Kidney (tissue), 13 donors: ENCODE measurements at regions not wholly inside any gene's neighbourhood (a gene's known extent, or its start where the extent isn't known, plus 50 kb on each side); places are given as distances from the start of the nearest gene placed in this dataset.
A peak's percentile ranks its signal among the peaks of the same experiment; 100 is the strongest.

Experiments used
- DNase-seq, 5 donors: peaks; one replicate each; pipeline ENCODE4 v3.0.0-alpha.2; 2013 to 2020
- FAIRE-seq: peaks from 2 replicates; lab custom pipeline; 2012; peaks lifted over from hg19 to GRCh38; lab: Jason Lieb, UNC
- H3K27ac ChIP-seq, 2 donors: one replicate each; pipeline ENCODE4 v1.7.0; 2013; ENCODE audit warnings: low read depth in 2 of 2, low read length in 2 of 2, inconsistent platforms in 1 of 2
- H3K27me3 ChIP-seq: one replicate; pipeline ENCODE4 v1.7.1; 2013; ENCODE audit warnings: low read length, inconsistent platforms; ENCODE audit not compliant: control insufficient read depth, insufficient read depth
- H3K36me3 ChIP-seq, 3 donors: one replicate each; pipeline versions ENCODE4 v1.7.0 to v1.7.1; 2013; ENCODE audit warnings: low read length in 3 of 3, control low read depth in 1 of 3, inconsistent platforms in 1 of 3; ENCODE audit not compliant: insufficient read depth in 3 of 3, control insufficient read depth in 2 of 3
- H3K4me1 ChIP-seq, 3 donors: one replicate each; pipeline versions ENCODE4 v1.7.0 to v1.7.1; 2013; ENCODE audit warnings: low read length in 3 of 3, inconsistent platforms in 1 of 3, low read depth in 1 of 3; ENCODE audit not compliant: control insufficient read depth in 2 of 3, insufficient read depth in 2 of 3
- H3K4me3 ChIP-seq, 3 donors: one replicate each; pipeline versions ENCODE4 v1.7.0 to v1.8.1; 2013; ENCODE audit warnings: low read length in 3 of 3, control low read depth in 1 of 3, inconsistent platforms in 1 of 3
- H3K9ac ChIP-seq, 3 donors: one replicate each; pipeline versions ENCODE4 v1.7.0 to v1.7.1; 2013; ENCODE audit warnings: low read length in 3 of 3, control low read depth in 1 of 3, inconsistent platforms in 1 of 3
- H3K9me3 ChIP-seq, 3 donors: one replicate each; pipeline versions ENCODE4 v1.7.0 to v1.7.1; 2013; ENCODE audit warnings: low read length in 3 of 3, control low read depth in 1 of 3, inconsistent platforms in 1 of 3; ENCODE audit not compliant: control insufficient read depth in 2 of 3, insufficient read depth in 1 of 3
- CTCF ChIP-seq: IDR thresholded peaks from 3 replicates; pipeline ENCODE4 v1.5.1; 2012; ENCODE audit warnings: mild to moderate bottlenecking, moderate library complexity, borderline replicate concordance; ENCODE audit not compliant: insufficient read depth; ENCODE audit errors: extremely low read depth
- intact Hi-C: fragments of 100-400 bp; cut with DNase I; formaldehyde crosslinking; loops from one replicate; pipeline ENCODE4 v1.11.1; 2022
- donor health status: control.
- donor health status: control.
- donor health status: control.
- donor health status: control.
- donor health status: control.
- donor health status: DM: yes; HTN: yes; CAD: no.
- donor health status: Normal renal cell carcinoma (clear cell type).

DNA sequence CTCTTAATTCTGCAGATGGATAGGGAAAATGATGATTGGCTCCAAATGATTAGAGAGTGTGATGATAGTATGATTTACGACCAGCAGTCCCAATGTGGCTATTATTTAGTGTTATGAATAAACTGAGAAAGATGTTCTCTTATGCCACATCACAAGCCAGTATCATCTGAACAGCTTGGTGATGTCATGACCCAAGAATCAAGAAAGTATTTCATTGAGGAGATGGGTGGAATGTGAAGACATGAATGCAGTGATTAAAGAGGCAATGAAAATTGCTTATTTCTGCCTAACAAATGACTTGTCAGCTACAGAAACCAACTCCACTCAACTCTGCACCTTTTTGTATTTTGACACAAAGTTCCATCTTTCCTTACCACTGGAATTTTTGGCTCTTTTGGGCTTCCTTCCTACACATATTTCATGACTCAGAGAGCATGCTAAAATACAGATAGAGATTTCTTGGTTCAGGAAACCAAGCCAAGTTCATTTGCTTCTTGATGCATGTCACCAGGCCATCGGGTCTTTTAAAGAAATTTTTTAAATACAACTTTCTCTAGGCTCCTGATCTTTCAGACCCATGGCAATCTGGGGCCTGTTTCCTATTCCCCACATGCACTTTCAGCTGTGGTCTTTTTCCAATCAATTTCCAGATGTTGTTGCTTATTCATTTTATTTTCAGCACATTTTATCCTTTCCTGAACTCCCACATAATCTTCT, 174.2 kb downstream of the HHIP start:
- Histone ChIP-seq H3K36me3 (no peaks in the 10 kb centered on the region), H3K4me3 (no peak overlapping the region), H3K9me3 (no peaks in the 10 kb centered on the region), H3K27me3 (no peaks in the 10 kb centered on the region), H3K4me1 (no peaks in the 10 kb centered on the region), H3K9ac (no peak overlapping the region), H3K27ac (no peak overlapping the region)
- intact Hi-C loops, result no loop called here
- TF ChIP-seq CTCF, result no peak
- no peak for DNase-seq
- no peak for FAIRE-seq

DNA sequence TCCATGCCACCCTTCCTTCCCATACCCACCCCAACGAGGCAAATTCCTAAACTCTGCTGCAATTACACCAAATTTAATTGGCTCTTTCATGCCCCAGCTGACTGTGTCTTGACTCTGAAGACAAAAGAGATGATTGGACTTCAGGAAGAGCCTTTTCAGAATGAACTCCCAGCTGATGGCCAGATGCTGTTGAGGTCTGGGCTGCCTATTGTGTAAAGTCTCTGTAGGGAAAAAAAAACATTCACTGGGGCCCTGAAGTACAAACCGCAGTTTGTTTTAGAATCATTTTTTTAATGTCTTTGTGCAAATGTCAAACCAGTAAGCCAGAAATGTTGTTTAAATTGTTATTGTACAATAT, 174.8 kb downstream of the HHIP start:
- H3K4me3 ChIP-seq, result no peak overlapping the region
- H3K9me3 ChIP-seq, result no peaks in the 10 kb centered on the region
- FAIRE-seq (no peak), DNase-seq (peak in 1 of 5 donors; percentile 2)
- H3K9ac ChIP-seq, result no peak overlapping the region
- intact Hi-C loops, result no loop called here
- H3K27me3 ChIP-seq, result no peaks in the 10 kb centered on the region
- no peaks in the 10 kb centered on the region for H3K36me3 ChIP-seq
- no peak overlapping the region for H3K27ac ChIP-seq
- no peaks in the 10 kb centered on the region for H3K4me1 ChIP-seq
- TF ChIP-seq CTCF, result no peak

DNA sequence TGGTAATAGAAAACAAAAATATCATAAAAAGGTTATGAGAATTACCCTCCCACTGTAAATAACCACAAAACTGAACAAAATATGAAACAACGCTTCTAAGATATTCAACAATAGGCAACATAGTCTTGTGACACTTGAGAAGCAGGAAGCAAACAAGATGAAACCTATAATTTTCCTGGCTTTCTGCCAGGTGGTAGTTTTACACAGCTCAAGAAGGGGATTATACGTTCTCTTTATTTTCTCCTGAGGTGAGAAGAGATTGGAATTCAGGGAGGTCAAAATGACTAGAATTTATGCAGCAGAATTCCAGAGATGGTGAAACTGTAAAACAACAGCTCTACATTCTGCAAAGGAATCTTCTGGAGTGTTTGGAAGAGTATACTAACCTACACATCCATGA, 186.0 kb downstream of the HHIP start:
- Histone ChIP-seq H3K4me3 (no peak overlapping the region), H3K36me3 (no peaks in the 10 kb centered on the region), H3K9me3 (no peaks in the 10 kb centered on the region), H3K9ac (no peak overlapping the region), H3K27me3 (no peaks in the 10 kb centered on the region), H3K27ac (no peak overlapping the region), H3K4me1 (no peaks in the 10 kb centered on the region)
- TF ChIP-seq CTCF, result no peak
- FAIRE-seq (no peak), DNase-seq (peak in 1 of 5 donors; percentile 2)
- intact Hi-C loops, result no loop called here

DNA sequence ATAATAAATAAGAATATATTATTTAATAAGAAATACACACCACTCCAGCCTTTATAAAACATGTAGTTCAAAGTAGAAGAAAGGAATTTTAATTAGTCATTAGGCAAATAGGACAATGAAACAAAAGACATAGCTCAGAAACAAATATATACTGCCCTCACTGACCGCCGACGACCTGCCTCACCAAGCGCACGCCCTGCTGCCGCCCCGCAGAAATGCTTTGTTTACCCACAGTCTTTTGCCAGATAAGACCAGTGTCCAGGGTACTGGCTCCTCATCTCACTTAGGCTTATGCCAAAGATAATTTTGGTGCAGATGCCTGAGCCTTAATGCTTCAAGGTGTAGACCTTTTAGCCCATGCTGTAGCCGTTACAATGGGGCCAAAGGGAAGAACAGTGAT, 199.5 kb downstream of the HHIP start:
- Histone ChIP-seq H3K27me3 (no peaks in the 10 kb centered on the region), H3K9ac (no peak overlapping the region), H3K9me3 (no peaks in the 10 kb centered on the region), H3K4me1 (no peaks in the 10 kb centered on the region), H3K27ac (no peak overlapping the region), H3K36me3 (no peaks in the 10 kb centered on the region), H3K4me3 (no peak overlapping the region)
- DNase-seq (no peak), FAIRE-seq (no peak)
- intact Hi-C loops, result no loop called here
- TF ChIP-seq CTCF, result no peak
